A549 (cell line): ENCODE measurements at regions not wholly inside any gene's neighbourhood (a gene's known extent, or its start where the extent isn't known, plus 50 kb on each side); places are given as distances from the start of the nearest gene placed in this dataset.

Experiments used
- KDM1A ChIP-seq: fragments of 200-600 bp; sonication (generic); IDR thresholded peaks from 2 replicates; pipeline ENCODE4 v1.6.1; 2016; ENCODE audit warnings: low read depth, mild to moderate bottlenecking
- MAZ ChIP-seq: fragments of 150-350 bp; IDR thresholded peaks from 2 replicates; pipeline ENCODE4 v1.6.1; 2014; ENCODE audit warnings: antibody characterized with exemption, low read depth, low read length, borderline replicate concordance
- TF ChIP-seq, protein P1 (sequence below): fragments of >200 bp; sonication (Bioruptor Twin); formaldehyde crosslinking; IDR thresholded peaks from 3 replicates; pipeline ENCODE4 v1.5.1; 2016

DNA sequence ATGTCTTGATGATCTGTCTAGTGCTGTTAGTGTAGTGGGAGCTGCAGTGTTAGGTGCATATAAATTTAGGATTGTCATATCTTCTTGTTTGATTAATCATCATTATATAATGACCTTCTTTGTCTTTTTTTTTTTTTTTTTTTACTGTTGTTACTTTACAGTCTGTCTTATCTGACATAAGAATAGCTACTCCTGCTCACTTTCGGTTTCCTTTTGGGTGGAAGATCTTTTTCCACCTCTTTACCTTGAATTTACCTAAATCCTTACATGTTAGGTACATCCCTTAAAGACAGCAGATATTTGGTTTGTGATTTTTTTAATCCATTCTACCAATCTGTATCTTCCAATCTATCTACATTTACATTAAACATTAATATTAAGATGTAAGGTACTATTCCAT lies 113.6 kb upstream of the PCLO start:
- TF ChIP-seq KDM1A = no peak
- no peak for TF ChIP-seq MAZ
- TF ChIP-seq, protein P1, sequence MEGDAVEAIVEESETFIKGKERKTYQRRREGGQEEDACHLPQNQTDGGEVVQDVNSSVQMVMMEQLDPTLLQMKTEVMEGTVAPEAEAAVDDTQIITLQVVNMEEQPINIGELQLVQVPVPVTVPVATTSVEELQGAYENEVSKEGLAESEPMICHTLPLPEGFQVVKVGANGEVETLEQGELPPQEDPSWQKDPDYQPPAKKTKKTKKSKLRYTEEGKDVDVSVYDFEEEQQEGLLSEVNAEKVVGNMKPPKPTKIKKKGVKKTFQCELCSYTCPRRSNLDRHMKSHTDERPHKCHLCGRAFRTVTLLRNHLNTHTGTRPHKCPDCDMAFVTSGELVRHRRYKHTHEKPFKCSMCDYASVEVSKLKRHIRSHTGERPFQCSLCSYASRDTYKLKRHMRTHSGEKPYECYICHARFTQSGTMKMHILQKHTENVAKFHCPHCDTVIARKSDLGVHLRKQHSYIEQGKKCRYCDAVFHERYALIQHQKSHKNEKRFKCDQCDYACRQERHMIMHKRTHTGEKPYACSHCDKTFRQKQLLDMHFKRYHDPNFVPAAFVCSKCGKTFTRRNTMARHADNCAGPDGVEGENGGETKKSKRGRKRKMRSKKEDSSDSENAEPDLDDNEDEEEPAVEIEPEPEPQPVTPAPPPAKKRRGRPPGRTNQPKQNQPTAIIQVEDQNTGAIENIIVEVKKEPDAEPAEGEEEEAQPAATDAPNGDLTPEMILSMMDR = no peak
